SK-N-SH (cell line): ENCODE measurements at regions not wholly inside any gene's neighbourhood (a gene's known extent, or its start where the extent isn't known, plus 50 kb on each side); places are given as distances from the start of the nearest gene placed in this dataset.

Source experiments
- CTCF ChIA-PET: fragments of 300-600, 350-600 bp; formaldehyde crosslinking; extraction: SDS; loops from one replicate; lab custom pipeline; 2021; lab: Yijun Ruan, JAX
- POLR2A ChIA-PET: fragments of 350-600 bp; sonication (Branson Sonifier 250); formaldehyde crosslinking; extraction: SDS; loops from one replicate; lab custom pipeline; 2020; ENCODE audit warnings: antibody characterized with exemption, inconsistent platforms; lab: Yijun Ruan, JAX
- DNase-seq: peaks from one replicate; pipeline ENCODE4 v3.0.0; 2012
- H2AFZ ChIP-seq: fragments of 200-600 bp; sonication (generic); 2 replicates; pipeline ENCODE4 v1.8.1; 2016; ENCODE audit warnings: antibody characterized with exemption, mild to moderate bottlenecking, low read depth
- H3F3A ChIP-seq: fragments of 200-600 bp; sonication (generic); replicated peaks from 2 replicates; pipeline ENCODE3; 2016; ENCODE audit warnings: antibody characterized with exemption, mild to moderate bottlenecking; ENCODE audit not compliant: insufficient read depth
- H3K27ac ChIP-seq, 2 experiments: fragments of 200-500 bp in 1 of 2; fragments of 200-600 bp in 1 of 2; sonication (Bioruptor generic) in 1 of 2; sonication (generic), shearing (Covaris generic) in 1 of 2; 2 replicates each; pipeline versions ENCODE4 v1.5.1 to v1.6.1; 2014 to 2016; ENCODE audit warnings: low read depth in 2 of 2, inconsistent platforms in 1 of 2, low read length in 1 of 2, mild to moderate bottlenecking in 1 of 2, mixed read lengths in 1 of 2
- H3K27me3 ChIP-seq: fragments of 200-600 bp; sonication (generic), shearing (Covaris generic); 2 replicates; pipeline ENCODE4 v1.6.1; 2016; ENCODE audit warnings: mixed run types; ENCODE audit not compliant: insufficient read depth
- H3K36me3 ChIP-seq, 2 experiments: fragments of 200-500 bp in 1 of 2; fragments of 200-600 bp in 1 of 2; sonication (Bioruptor generic) in 1 of 2; sonication (generic) in 1 of 2; replicated peaks in 1 of 2; 2 replicates each; pipeline versions ENCODE3 to v1.5.1; 2014 to 2016; ENCODE audit warnings: low read length in 1 of 2, mild to moderate bottlenecking in 1 of 2; ENCODE audit not compliant: insufficient read depth in 2 of 2, control insufficient read depth in 1 of 2
- H3K4me1 ChIP-seq, 2 experiments: fragments of 200-500 bp in 1 of 2; fragments of 200-600 bp in 1 of 2; sonication (Bioruptor generic) in 1 of 2; sonication (generic), shearing (Covaris generic) in 1 of 2; 2 replicates each; pipeline versions ENCODE4 v1.5.1 to v1.6.1; 2014 to 2016; ENCODE audit warnings: low read depth in 1 of 2, low read length in 1 of 2, mixed run types in 1 of 2; ENCODE audit not compliant: insufficient read depth in 2 of 2, control insufficient read depth in 1 of 2
- H3K4me2 ChIP-seq: fragments of 200-600 bp; sonication (generic), shearing (Covaris generic); 2 replicates; pipeline ENCODE4 v1.6.1; 2017; ENCODE audit warnings: mixed run types
- H3K4me3 ChIP-seq, 2 experiments: fragments of 200-500 bp in 1 of 2; fragments of 200-600 bp in 1 of 2; sonication (Bioruptor generic) in 1 of 2; sonication (generic), shearing (Covaris generic) in 1 of 2; 2 replicates each; pipeline versions ENCODE4 v1.5.1 to v1.8.1; 2014 to 2016; ENCODE audit warnings: low read depth in 2 of 2, inconsistent platforms in 1 of 2, low read length in 1 of 2, mild to moderate bottlenecking in 1 of 2, mixed read lengths in 1 of 2, moderate library complexity in 1 of 2
- H3K79me2 ChIP-seq: fragments of 200-600 bp; sonication (generic); 2 replicates; pipeline ENCODE4 v1.8.1; 2017; ENCODE audit warnings: mild to moderate bottlenecking; ENCODE audit not compliant: insufficient read depth
- H3K9ac ChIP-seq: fragments of 200-600 bp; sonication (generic); 2 replicates; pipeline ENCODE4 v1.6.1; 2017; ENCODE audit warnings: mixed run types
- H3K9me2 ChIP-seq: fragments of 200-600 bp; sonication (generic); 2 replicates; pipeline ENCODE4 v1.6.1; 2017; ENCODE audit warnings: mixed run types
- H3K9me3 ChIP-seq: fragments of 200-600 bp; sonication (generic); 2 replicates; pipeline ENCODE4 v1.6.1; 2017; ENCODE audit warnings: mixed run types, mild to moderate bottlenecking, moderate library complexity
- H4K20me1 ChIP-seq: fragments of 200-600 bp; sonication (generic); 2 replicates; pipeline ENCODE4 v1.6.1; 2017; ENCODE audit warnings: mild to moderate bottlenecking, mixed run types; ENCODE audit not compliant: insufficient read depth
- CHD2 ChIP-seq: fragments of 150-350 bp; IDR thresholded peaks from 2 replicates; pipeline ENCODE4 v1.6.1; 2018; ENCODE audit warnings: low read length; ENCODE audit not compliant: partially characterized antibody
- ELF1 ChIP-seq: IDR thresholded peaks from 2 replicates; pipeline ENCODE4 v1.4.0; 2012
- FOXJ3 ChIP-seq: sonication (generic); formaldehyde crosslinking; IDR thresholded peaks from 2 replicates; pipeline ENCODE4 v1.5.1; 2020; ENCODE audit warnings: mild to moderate bottlenecking, missing genetic modification reagents
- FOXM1 ChIP-seq: IDR thresholded peaks from 2 replicates; pipeline ENCODE4 v1.4.0; 2012; ENCODE audit warnings: low read depth, mild to moderate bottlenecking
- GABPA ChIP-seq: IDR thresholded peaks from 2 replicates; pipeline ENCODE4 v1.4.0; 2012; ENCODE audit warnings: low read depth, mild to moderate bottlenecking
- GATA2 ChIP-seq: sonication (generic); formaldehyde crosslinking; IDR thresholded peaks from 2 replicates; pipeline ENCODE4 v1.5.0; 2020; ENCODE audit warnings: mild to moderate bottlenecking, missing genetic modification reagents
- JUND ChIP-seq: IDR thresholded peaks from 2 replicates; pipeline ENCODE4 v1.4.0; 2012
- MXI1 ChIP-seq: IDR thresholded peaks from 2 replicates; pipeline ENCODE4 v1.6.1; 2012; ENCODE audit warnings: mild to moderate bottlenecking, low read depth, low read length, improper control_type of control experiment
- NRF1 ChIP-seq: IDR thresholded peaks from 2 replicates; pipeline ENCODE4 v1.6.1; 2012; ENCODE audit warnings: low read depth, mild to moderate bottlenecking, low read length
- RCOR1 ChIP-seq: fragments of 150-350 bp; IDR thresholded peaks from 2 replicates; pipeline ENCODE4 v1.6.1; 2017; ENCODE audit warnings: antibody characterized with exemption, low read length
- RXRA ChIP-seq: IDR thresholded peaks from 2 replicates; pipeline ENCODE4 v1.4.0; 2012; ENCODE audit warnings: low read depth, mild to moderate bottlenecking, borderline replicate concordance
- SIN3A ChIP-seq: IDR thresholded peaks from 2 replicates; pipeline ENCODE4 v1.6.1; 2012; ENCODE audit warnings: low read depth, mild to moderate bottlenecking, low read length, moderate library complexity, borderline replicate concordance
- SMC3 ChIP-seq: IDR thresholded peaks from 2 replicates; pipeline ENCODE4 v1.6.1; 2012; ENCODE audit warnings: low read depth, low read length, improper control_type of control experiment
- TCF12 ChIP-seq: IDR thresholded peaks from 2 replicates; pipeline ENCODE4 v1.4.0; 2012
- WGBS: methylation state at CpG from one replicate; pipeline ENCODE4 v1.1.6; 2017; ENCODE audit warnings: low lambda C conversion rate; 5-methylcytosine and 5-hydroxymethylcytosine counted together
- TF ChIP-seq, protein P1 (sequence below): fragments of 150-350 bp; IDR thresholded peaks from 2 replicates; pipeline ENCODE4 v1.6.1; 2016; ENCODE audit warnings: mild to moderate bottlenecking, low read depth, low read length
- TF ChIP-seq, protein P2 (sequence below): fragments of 200-600 bp; sonication (generic); IDR thresholded peaks from 2 replicates; pipeline ENCODE4 v1.6.1; 2017; ENCODE audit warnings: antibody characterized with exemption, mild to moderate bottlenecking, moderate library complexity
- TF ChIP-seq, protein P3 (sequence below): IDR thresholded peaks from 2 replicates; pipeline ENCODE4; 2012
- TF ChIP-seq, protein P4 (sequence below): IDR thresholded peaks from 2 replicates; pipeline ENCODE4 v1.6.1; 2012; ENCODE audit warnings: mild to moderate bottlenecking, low read depth, low read length, moderate library complexity

DNA sequence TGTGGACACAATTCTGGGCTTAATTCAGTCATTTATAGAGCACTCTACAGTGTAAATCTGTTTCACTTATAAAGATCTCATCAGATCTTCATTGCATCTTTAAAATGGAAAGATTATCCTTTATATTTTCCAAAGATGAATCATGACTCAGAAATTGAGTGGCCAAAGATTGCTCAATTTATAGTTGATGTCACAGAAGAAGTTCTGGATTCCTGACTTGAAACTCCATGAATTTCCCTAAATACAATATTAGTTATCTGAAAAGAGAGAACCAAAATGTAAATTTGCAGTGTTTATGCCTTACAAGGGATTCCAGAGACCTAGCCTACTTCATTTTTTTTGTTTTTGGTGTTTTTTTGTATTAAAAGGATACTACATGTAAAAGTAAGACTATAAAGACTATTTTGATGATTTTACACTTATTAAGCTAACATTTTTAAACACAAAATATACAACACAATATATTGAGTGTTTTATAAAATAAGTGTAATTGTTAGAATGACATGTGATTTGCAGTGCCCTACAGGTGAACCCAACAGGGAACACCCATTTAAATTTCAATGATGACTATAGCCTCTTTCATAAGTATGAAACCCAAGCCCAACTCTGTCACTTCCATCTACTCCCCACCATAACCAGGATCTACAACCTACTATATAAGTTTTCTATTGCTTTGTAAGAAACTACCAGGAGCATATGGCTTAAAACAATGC is 183.5 kb downstream of the PCDH7 start:
- Histone ChIP-seq H3K4me1 (no peaks in the 10 kb centered on the region), H3K9me3 (no peaks in the 10 kb centered on the region), H3K27me3 (no peaks in the 10 kb centered on the region), H3K9ac (no peak overlapping the region), H3K27ac (no peak overlapping the region), H3K9me2 (no peaks in the 10 kb centered on the region), H3K79me2 (no peaks in the 10 kb centered on the region), H3K4me2 (no peak overlapping the region), H3F3A (no peaks in the 10 kb centered on the region), H4K20me1 (no peaks in the 10 kb centered on the region), H3K36me3 (no peaks in the 10 kb centered on the region), H3K4me3 (no peak overlapping the region), H2AFZ (no peak overlapping the region)
- no peak for DNase-seq
- ChIA-PET CTCF (no interaction called here), POLR2A (no interaction called here)
- TF ChIP-seq SMC3 (no peak), JUND (no peak)
- TF ChIP-seq, protein P1, sequence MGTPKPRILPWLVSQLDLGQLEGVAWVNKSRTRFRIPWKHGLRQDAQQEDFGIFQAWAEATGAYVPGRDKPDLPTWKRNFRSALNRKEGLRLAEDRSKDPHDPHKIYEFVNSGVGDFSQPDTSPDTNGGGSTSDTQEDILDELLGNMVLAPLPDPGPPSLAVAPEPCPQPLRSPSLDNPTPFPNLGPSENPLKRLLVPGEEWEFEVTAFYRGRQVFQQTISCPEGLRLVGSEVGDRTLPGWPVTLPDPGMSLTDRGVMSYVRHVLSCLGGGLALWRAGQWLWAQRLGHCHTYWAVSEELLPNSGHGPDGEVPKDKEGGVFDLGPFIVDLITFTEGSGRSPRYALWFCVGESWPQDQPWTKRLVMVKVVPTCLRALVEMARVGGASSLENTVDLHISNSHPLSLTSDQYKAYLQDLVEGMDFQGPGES: no peak
- TF ChIP-seq, protein P2, sequence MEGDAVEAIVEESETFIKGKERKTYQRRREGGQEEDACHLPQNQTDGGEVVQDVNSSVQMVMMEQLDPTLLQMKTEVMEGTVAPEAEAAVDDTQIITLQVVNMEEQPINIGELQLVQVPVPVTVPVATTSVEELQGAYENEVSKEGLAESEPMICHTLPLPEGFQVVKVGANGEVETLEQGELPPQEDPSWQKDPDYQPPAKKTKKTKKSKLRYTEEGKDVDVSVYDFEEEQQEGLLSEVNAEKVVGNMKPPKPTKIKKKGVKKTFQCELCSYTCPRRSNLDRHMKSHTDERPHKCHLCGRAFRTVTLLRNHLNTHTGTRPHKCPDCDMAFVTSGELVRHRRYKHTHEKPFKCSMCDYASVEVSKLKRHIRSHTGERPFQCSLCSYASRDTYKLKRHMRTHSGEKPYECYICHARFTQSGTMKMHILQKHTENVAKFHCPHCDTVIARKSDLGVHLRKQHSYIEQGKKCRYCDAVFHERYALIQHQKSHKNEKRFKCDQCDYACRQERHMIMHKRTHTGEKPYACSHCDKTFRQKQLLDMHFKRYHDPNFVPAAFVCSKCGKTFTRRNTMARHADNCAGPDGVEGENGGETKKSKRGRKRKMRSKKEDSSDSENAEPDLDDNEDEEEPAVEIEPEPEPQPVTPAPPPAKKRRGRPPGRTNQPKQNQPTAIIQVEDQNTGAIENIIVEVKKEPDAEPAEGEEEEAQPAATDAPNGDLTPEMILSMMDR: no peak

DNA sequence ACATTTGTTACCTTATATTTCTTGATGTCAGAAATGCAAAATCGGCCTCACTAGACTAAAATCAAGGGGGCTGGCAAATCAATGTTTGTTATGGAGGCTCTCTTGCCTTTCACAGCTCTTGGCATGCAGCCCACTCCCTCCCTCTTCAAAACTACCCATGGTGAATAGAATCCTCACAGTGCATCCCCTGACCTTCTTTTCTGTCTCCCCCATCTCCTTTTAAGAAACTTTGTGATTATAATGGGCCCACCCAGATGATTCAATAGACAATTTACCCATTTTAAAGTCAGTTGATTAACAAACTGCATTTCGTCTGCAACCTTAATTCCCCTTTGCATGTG is 184.0 kb downstream of the PCDH7 start:
- Histone ChIP-seq H3K27ac (no peak overlapping the region), H3K79me2 (no peaks in the 10 kb centered on the region), H4K20me1 (no peaks in the 10 kb centered on the region), H2AFZ (no peak overlapping the region), H3K4me1 (no peaks in the 10 kb centered on the region), H3K9me2 (no peaks in the 10 kb centered on the region), H3K27me3 (no peaks in the 10 kb centered on the region), H3K4me3 (no peak overlapping the region), H3K9ac (no peak overlapping the region), H3K9me3 (no peaks in the 10 kb centered on the region), H3K4me2 (no peak overlapping the region), H3K36me3 (no peaks in the 10 kb centered on the region), H3F3A (no peaks in the 10 kb centered on the region)
- POLR2A ChIA-PET: no interaction called here
- no peak for TF ChIP-seq SIN3A
- no peak for TF ChIP-seq GABPA
- TF ChIP-seq RXRA: no peak
- no peak for TF ChIP-seq TCF12
- TF ChIP-seq FOXM1: no peak
- TF ChIP-seq, protein P3, sequence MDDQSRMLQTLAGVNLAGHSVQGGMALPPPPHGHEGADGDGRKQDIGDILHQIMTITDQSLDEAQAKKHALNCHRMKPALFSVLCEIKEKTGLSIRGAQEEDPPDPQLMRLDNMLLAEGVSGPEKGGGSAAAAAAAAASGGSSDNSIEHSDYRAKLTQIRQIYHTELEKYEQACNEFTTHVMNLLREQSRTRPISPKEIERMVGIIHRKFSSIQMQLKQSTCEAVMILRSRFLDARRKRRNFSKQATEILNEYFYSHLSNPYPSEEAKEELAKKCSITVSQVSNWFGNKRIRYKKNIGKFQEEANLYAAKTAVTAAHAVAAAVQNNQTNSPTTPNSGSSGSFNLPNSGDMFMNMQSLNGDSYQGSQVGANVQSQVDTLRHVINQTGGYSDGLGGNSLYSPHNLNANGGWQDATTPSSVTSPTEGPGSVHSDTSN: no peak
- TF ChIP-seq NRF1: no peak
- TF ChIP-seq FOXJ3: no peak
- no peak for TF ChIP-seq MXI1
- no peak for TF ChIP-seq ELF1
- TF ChIP-seq CHD2: no peak
- no peak for TF ChIP-seq RCOR1
- no peak for TF ChIP-seq SMC3
- TF ChIP-seq GATA2 (CRISPR knock-in tag): no peak
- TF ChIP-seq, protein P1: no peak
- TF ChIP-seq, protein P4, sequence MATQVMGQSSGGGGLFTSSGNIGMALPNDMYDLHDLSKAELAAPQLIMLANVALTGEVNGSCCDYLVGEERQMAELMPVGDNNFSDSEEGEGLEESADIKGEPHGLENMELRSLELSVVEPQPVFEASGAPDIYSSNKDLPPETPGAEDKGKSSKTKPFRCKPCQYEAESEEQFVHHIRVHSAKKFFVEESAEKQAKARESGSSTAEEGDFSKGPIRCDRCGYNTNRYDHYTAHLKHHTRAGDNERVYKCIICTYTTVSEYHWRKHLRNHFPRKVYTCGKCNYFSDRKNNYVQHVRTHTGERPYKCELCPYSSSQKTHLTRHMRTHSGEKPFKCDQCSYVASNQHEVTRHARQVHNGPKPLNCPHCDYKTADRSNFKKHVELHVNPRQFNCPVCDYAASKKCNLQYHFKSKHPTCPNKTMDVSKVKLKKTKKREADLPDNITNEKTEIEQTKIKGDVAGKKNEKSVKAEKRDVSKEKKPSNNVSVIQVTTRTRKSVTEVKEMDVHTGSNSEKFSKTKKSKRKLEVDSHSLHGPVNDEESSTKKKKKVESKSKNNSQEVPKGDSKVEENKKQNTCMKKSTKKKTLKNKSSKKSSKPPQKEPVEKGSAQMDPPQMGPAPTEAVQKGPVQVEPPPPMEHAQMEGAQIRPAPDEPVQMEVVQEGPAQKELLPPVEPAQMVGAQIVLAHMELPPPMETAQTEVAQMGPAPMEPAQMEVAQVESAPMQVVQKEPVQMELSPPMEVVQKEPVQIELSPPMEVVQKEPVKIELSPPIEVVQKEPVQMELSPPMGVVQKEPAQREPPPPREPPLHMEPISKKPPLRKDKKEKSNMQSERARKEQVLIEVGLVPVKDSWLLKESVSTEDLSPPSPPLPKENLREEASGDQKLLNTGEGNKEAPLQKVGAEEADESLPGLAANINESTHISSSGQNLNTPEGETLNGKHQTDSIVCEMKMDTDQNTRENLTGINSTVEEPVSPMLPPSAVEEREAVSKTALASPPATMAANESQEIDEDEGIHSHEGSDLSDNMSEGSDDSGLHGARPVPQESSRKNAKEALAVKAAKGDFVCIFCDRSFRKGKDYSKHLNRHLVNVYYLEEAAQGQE: no peak
- CTCF ChIA-PET: no interaction called here
- WGBS: 53% methylated on average over 2 of the region's 2 CpGs
- no peak for DNase-seq
